T-helper 9 cell (primary cell): ENCODE measurements at regions not wholly inside any gene's neighbourhood (a gene's known extent, or its start where the extent isn't known, plus 50 kb on each side); places are given as distances from the start of the nearest gene placed in this dataset.

Source experiments
- DNase-seq: peaks from one replicate; pipeline ENCODE4 v3.0.0-alpha.2; 2020

DNA sequence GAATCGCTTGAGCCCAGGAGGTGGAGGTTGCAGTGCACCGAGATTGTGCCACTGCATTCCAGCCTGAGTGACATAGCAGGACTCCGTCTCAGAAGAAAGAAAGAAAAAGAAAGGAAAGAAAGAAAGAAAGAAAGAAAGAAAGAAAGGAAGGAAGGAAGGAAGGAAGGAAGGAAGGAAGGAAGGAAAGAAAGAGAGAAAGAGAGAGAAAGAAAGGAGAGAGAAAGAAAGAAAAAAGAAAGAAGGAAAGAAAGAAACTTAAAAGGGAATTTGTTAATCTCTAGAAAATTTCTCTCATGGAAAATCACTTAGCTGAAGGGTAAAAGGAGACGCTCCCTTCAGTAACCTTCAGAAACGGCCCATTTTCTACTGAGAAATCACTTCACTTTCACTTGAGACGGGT is 279.5 kb upstream of the KLF6 start:
- no peak for DNase-seq

DNA sequence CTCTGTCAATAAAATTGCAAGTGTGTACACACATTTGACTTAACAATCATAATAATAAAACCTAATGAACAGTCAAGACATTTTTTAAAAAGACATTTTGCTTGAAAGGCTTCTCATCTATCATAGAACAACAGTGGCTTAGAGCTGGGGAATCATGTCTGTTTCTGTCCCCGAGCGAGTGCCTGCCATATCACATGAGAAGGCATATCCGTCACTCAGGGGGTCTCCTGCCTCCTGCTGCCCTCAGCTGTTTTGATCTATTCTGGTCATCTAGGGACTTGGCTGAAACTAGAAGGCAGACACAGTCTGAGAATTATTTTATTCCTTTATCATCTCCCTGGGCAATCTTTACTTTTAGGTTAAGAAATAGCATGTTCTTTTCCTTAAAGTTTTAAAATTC is 278.7 kb upstream of the KLF6 start:
- DNase-seq: no peak

DNA sequence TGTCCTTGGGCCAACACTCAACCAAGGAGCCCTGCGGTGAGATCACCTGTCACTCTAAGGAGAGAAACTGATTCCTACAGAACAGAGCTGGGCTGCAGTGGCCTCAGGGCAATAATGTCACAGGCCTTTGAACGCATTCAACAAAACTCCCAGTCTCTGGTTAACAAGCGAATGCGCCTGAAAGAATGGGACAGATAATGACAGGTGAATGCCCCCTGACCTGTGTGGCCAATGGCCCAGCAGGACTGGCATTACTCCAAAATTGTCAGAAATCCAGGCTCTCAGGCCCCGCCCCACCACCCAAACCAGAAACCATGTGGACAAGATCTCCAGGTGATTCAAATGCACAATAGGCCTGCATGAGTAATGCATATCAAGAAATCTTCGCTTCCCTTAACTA is 277.7 kb upstream of the KLF6 start:
- no peak for DNase-seq

DNA sequence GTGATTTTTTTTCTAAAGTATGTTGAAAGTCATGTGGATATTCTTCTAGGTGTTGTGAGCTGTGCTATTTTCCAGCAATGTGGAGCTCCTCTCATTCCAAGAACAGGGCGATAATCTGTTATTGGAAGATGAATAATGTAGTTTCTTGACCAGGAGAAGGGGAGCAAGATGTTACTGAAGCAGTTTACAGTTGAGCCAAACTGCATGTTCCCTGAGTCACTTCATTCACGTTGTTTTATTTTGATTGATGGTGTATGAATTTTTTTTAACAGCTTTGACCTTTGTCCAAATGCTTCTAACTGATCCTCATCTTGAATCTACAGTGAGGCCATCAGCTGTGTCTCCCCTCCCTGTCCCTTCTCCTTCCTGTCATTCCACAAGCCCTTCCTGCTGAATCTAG is 277.1 kb upstream of the KLF6 start:
- no peak for DNase-seq

DNA sequence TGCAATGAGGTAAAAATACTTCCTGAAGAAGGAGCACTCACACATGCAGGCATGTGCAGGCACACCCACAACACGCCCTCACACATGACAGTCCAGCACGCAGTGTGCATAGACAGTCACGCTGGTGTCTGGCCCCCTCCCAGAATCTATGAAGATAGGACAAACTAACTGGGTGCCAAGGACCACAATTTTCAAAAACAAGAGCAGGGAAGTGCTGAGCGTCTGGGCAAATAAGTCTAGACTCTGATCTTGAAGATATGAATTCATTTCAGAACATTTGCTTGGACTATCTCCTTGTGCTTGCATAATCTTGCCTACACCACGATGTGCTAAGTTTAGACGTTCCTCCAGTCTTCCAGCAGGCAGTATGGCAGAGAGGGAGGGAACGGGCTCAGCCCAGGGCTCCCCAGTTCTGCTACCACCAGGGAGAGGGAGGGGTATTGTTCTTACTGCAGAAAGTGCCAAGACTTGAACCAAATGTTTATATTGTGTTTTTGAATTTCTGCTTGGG is 276.5 kb upstream of the KLF6 start:
- peak; percentile 22 for DNase-seq

DNA sequence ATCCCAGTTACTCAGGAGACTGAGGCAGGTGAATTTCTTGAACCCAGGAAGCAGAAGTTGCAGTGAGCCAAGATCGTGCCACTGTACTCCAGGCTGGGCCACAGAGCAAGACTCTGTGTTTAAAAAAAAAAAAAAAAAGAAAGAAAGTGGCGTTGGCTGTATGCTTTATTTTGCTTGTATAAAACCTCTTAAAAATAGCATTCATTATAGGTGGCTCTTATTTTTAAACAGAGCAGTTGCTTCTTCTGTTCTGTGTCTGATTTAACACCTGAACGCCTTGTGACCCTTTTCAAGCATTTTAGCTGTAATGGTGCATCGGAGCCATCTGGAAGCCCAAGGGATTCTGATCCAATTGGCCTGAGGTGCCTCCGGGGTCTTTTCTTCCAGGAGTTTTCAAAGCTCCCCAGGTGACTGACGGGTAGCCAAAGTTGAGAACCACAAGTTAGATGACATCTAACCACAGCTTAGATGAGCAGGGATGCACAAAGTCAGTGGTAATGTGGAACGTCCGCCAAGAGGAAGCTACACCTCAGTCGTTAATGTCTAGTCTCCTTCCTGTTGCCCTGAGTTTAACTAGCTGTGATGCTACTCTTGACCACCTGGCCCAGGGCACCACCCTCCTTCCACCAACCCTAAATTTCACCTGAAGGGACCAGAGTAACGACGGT is 274.6 kb upstream of the KLF6 start:
- no peak for DNase-seq

DNA sequence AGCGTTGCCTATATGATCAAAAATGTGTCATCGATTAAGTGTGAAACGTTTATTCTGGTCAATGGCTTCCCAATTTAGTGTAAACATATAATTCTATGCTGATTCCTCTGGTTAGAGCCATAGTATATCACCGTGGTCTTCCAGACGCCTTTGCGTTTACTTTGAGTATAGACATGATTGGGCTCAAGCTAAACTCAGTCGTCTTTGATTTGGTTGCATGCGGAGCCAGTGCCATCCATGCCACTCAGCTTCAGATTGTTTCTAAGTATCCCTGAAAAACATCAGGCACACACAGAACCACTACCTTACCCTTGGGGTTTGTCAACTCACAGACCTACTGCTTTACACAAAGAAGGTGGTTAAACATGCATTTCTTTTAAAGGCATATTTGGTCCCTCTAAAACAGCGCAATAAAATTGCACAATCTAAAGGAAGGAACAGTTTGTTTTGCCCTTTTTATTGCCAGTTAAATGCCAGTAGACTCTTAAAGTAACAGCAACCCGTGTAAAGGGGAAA is 273.6 kb upstream of the KLF6 start:
- DNase-seq: no peak

DNA sequence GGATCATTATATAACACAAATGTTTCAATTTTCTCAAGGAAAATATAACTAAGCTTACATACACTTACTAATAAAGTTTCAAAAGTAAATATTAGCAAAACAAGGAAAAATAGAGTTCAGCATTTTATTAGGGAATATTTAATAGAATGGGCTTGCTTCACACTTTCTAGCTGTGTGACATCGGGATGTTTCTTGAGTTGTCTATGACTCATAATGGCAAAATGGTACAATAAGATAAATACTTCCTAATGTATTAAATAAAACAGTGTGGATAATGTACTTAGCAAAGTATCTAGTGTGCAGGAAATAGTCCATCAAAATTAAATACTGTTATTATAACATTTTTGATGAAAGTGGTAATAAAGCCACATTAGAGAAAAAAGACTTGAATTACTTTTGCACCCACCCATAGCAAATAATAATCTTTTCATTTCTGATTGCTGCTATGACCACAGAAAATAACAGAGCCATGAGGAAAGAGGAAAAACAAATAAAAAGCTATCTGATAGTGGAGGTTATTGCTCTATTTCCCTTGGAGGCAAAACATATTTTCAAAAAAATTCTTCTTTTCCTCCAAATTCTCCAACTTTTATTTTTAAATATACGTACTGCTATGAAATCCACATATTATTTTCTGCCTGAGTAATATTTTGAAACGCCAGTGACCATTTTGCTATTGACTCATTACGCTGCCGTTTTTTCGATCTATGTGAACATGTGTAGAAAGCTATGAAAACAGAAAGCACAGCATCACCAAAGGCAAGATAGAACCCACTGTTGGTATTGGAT is 272.9 kb upstream of the KLF6 start:
- DNase-seq: no peak

DNA sequence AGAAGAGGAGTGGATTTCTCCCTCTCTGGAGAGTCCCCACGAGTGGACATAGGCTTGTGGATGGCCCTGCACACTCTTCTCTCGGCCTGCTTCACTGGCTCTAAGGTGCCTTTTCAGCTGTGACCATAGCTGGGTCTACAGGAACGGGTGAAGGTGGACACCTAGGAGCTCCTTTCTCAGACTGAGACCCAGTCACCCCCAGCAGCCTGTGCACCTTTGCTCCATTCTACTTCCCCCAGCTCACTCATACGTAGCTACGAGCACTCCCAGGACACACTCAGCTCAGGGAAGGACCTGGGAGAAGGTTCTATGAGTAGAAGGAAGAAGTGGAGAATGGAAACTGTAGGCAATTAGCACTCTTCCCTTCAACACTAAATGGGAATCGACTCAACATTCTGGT is 272.0 kb upstream of the KLF6 start:
- DNase-seq: no peak

DNA sequence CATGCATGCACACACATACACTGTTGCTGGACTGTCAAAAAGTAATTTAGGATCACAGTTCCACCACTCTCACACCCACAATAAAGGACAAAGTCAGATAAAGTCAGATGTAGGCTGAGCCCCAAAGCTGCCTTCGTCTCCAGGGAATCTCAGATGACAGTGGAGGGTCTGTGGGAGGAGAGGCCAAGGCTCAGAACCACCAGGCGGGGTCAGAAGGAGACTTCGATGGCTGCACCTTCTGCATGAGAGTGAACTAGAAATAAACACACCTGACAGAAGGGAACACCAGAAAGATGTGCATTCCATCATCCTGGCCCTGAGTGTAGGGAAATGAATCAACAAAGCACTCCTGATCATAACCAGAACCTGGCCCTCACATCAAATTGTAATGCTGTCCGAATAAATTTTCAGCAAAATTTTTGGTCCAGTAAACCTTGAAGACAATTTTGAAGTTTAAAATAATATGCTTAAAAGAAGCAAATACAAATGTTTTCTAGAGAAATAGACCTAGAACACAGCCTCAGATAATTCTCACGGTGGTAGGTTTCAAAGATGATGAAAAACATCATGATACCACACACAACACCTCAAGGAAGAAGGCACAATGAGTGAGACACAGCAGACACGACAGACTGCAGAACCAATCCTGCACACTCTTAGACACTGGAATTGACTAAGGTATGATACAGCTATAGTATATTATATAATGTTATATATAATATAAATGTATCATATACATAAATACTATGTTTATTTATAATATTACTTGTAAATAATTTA is 269.8 kb upstream of the KLF6 start:
- no peak for DNase-seq

DNA sequence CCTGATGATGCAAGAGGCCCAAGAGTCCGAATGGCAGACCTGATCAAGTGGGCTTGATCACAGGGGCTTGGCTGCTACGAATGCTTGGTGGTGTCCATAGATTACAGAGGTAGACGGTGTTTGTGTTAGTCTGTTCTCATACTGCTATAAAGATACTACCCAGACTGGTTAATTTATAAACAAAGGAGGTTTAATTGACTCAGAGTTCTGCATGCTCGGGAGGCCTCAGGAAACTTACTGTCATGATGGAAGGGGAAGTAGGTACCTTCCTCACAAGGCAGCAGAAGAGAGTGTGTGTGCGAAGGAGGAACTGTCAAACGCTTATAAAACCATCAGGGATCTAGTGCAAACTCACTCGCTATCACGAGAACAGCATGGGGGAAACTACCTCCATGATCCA is 268.9 kb upstream of the KLF6 start:
- no peak for DNase-seq

DNA sequence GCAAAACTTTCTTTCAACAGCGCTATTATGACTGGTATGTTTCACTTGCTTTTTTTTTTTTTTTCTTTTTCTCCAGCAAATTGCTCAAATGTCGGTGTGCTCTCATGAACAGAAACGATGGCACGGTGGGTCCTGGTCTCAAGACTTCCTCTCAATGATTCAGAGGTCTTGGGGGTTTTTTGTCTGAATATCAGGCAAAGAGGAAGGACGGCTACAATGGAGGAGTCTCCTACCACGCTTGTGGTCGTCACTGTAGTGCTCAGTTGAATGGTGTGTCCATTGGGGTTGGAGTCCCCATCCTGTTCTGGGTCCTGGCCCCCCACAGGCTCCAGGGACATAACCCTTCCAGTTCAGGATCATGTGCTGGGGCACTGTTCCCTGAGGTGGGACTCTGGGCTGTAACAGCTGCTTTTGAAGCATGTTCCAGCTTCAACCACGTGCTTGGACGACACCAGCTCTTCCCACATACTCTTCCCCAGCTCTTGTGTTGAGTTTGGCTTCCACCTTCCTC is 266.7 kb upstream of the KLF6 start:
- no peak for DNase-seq

DNA sequence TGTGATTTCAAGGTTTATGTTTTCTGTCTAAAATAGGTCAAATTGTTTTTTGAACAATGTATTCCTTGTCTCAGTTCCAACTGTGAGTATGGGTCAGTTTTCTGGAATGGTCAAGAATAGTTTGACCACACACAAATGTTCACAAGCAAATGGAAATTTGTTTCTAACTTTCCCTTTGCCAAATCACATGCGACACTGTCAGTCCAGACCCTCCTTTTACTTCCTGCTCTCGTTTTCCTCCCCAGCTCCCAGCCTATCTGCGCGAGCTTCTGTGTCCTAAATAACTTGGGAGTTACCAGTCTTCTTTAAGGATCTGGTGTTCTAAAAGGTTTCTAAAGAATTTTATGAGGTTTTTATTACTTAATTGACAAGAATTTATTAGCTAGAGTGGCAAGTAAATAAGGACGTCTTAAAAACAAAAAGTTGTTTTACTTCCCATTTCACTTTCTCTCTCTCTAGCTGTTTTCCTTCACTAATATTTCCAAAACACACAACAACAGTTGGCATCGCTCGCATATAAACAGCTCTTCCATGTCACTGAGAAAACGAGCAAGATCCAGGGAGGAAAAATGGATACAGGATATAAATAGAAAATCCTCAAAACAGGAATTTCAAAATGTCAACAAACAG is 266.1 kb upstream of the KLF6 start:
- no peak for DNase-seq

DNA sequence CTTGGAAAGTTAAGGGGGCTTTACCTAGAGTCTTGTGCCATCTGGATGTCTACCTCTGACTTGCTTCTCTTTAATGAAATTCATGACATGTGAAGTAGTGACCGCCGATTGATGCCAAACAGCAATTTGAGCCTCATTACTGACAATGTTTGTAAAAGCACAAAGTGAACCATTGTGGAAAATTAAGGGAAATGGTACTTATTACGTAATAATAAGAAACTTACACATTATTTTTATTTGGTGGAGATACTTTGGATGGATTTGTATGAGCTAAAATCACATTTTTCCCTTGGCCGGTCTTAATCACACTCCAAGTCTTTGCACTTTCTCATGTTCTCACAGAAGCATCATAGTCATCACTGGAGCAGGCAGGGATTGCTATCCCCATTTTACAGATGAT is 265.1 kb upstream of the KLF6 start:
- DNase-seq: no peak

DNA sequence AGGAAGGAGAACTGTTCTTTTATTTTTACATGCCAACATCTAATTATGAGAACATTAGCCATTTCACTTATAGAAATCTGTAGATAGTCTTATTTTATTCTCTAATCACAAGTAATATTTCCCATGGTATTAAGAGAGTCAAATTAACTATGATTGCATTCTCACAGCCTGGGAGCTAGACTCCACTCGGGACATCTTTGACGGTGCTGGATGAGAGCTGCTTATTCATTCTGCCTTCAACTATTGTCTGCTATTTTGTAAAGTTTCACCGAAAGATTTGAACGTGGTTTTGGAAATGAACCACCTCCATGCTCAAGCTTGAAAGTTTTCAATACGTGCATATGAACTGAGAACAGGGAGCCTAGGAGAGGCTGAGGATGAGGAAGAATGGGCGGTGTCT is 264.3 kb upstream of the KLF6 start:
- no peak for DNase-seq

DNA sequence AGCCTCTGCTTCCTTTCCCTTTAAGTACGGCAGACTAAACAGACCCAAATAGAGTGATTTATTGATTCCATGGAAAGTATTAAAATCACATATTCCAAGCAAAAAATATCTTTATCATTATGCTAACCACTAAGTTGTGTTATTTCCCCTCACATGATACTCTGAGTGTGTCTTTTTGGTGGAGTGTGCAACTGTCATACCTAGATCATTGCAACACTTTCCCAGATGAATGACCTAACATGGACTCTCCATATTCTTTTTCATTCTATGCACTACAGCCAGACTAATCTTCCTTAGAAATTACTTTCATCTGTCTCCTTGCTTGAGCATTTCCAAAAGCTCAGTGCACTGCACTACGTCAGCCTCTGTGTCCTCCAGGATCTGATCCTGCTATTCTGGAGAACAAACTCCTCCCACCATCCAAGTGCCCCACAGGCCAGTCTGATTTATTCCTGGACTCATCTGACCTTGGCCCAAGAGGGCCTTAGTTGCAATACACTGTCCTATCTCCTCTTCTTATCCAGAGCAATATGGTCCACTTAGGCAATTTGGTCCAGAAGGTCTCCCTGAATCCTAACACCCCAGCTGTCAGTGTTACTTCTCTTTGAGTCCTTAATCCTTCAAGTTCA is 263.3 kb upstream of the KLF6 start:
- DNase-seq: no peak

DNA sequence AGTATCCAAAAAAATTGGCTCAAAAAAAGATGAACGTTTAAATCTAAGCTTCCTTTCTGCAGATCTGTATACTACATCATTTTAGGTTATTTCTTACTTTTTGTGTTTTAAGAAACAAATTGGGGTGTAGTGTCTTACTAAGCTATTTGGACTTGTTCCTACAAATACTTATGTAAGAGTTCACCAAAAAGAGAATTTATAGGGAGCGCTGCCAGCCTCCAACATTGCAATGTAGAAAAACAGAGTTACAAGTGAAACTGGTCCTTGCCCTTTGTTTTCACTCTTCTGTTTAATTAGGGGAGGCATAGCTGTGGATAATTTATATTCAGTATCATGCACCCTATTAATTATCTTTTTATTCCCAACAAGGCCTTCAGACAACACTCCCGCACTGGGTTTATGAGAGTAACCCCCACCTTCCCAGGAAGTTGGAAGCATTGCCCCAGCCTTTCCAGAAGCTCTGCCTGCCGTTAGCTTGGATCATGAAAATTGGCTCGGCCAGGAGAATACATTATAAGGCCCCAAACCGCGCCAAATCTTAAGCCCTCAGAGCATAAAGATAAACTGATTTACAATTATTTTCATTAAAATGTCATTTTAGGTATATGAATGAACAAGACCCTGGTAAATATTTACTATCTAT is 261.8 kb upstream of the KLF6 start:
- DNase-seq: no peak

DNA sequence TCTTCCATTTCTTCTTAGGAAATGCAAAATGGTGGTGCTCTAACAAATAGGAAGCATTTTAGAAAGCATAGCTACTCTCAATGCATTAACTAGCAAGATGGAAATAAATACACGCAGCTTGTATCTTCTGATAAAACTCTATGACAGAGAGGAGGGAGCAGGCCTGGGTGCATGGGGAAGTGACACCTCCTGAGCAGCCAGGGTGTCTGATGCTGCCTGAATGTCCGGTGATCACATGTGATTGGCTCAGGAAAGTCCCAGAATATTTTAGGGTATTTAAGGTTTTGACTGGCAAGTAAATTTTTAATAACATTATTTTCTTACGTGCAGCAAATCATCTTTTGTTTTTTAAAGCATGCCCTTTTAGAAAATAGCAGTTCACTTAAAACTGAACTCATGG is 261.0 kb upstream of the KLF6 start:
- DNase-seq: no peak

DNA sequence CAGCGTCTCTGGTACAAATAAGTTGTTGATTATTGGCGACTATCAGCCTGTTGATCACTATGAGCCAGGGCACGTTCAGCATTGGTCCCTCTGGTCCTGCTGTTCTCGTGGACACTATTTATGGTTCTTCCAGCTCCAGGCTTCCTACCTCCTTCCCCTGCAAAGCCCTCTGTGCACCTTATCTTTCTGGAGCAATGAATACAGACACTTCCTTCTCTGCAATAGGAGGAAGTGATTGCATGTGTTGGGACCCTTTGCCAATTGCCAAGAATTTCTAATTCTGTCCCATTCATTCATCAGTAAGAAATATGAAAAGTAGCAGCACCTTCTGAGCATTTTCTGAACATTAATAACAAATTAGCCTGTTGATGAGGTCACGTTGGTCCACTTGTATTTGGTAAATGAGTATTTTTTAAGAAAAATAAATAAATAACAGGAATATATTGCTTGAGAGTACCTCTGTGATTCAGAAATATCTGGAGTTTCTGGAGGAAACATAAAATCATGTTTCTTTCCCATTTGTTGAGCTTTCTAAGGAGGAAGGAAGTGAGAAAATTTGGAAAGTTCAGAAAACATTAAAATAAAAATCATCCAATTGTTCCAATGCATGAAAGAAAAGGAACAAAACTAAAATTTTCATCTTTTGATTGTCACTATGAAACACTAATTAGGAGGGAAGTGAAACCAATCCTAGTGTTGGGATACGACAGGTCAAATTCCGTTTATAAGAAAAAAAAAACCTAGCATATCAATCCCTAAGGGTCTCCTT is 259.1 kb upstream of the KLF6 start:
- no peak for DNase-seq

DNA sequence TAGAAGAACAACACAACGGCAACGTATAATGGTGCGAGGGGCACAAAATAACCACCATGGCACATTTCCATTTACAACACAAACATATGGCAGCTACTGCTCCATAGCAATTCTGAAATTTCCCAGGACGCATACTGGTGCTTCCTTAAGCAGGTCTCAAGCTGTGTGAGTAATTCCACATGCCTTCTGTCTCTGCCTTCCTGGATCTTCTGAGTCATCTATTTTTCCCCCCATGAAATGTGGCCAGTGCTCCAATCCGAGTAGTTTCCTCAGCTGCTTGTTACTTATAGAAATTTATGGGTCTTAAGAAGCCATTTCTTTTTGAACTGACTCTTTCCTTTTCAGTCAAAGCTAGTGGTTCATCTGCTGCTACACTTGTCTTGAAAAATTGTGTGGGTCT is 256.6 kb upstream of the KLF6 start:
- no peak for DNase-seq

DNA sequence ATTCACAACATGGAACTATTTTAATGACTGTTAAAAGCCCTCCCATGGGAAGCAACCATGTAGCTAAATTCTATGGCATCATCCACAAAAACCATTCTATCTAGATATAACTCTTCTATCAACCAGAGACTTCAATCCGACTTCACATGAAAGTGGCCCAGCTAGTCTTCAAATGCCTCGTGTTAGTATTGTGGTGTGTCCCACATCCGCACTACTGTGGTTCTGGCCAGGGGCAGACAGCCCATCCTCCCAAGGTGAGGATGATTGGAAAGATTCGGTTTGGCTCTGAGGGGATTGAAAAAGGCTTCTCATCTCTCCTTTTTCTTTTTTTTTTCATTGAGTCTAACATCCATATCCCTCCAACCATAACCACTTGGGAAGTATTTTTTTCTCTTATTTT is 253.0 kb upstream of the KLF6 start:
- DNase-seq: no peak
